ENCODE measurements at regions not wholly inside any gene's neighbourhood (a gene's known extent, or its start where the extent isn't known, plus 50 kb on each side); places are given as distances from the start of the nearest gene placed in this dataset.
"Not testable (repeated sequence)": the region's sequence is repeated elsewhere in the genome, so short reads cannot be mapped to it uniquely, and the experiment has no call there.

DNA sequence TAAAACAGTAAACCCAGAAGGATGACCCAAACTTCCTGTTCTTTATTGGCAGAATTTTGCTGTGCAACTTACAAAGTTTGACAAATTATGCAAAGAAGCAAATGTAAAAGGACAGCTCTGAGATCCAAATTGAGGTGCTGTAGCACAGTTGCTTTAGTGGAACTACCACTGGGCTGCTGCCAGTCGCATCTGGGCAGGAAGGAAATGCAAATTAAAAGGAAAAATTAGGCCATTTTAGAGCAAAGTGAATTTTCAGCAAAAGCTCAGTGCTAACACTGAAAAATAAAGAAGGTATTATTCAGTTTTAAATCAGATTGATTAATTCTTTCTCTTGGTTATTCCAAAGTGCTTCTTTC, 104.5 kb downstream of the ZMAT3 start:
- no peak for DNase-seq

DNA sequence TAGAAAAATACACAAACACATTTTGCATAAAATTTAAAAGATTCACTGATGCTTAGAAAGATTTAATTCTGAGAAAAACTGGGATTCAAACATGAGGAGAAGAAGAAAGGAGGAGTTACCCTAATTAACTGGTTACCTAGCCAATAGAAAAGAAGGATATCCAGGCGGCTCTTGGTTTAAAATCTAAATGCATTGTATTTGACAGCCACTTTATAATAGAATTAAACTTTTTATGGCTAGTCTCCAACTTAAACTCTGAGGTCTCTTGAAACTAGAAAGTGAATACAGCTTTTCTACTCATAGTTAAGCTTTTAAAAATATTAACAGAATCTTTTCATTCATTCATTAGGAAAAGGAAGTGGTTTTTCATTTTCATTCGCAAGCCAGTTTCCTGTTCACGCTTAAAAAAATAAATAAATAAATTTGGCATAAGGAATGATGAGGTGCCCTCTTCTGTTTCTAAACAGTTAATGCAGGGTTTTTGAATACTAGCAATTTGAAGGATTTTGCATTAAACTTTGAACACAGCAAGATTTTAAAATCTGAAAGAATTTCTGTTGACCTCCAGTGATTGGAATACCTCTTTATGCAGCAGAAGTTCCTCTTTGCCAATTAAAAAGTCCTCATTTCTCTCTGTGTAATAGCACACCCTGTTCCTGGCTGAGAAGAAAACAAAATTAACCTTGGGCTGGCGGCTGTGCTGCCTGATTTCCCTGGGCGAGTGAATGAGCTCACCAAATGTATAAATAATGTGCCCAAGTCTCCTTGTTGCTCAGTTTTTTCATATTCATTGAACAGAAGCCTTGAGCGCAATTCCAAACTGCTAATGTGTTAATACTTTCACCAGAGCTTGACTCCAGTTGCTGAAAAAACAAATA, 105.1 kb downstream of the ZMAT3 start:
- DNase-seq = peak; percentile 47

DNA sequence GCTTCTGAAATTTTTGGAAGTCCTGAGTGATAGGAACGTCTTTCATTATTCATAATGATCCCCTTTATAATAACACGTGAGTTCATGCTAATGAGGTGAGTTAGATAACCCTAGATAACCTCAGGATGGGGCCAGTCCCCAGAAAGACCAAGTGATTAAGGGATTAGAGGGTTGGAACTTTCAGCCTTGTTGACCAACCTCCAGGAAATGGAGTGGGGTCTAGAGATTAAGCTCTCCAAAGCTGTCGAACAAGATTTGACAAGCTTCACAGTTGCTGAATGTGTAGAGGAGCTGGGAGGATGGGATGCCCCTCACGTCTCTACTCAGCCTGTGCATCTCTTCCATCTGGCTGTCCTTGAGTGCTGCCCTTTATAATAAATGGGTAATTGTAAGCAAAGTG, 107.1 kb downstream of the ZMAT3 start:
- no peak for DNase-seq

DNA sequence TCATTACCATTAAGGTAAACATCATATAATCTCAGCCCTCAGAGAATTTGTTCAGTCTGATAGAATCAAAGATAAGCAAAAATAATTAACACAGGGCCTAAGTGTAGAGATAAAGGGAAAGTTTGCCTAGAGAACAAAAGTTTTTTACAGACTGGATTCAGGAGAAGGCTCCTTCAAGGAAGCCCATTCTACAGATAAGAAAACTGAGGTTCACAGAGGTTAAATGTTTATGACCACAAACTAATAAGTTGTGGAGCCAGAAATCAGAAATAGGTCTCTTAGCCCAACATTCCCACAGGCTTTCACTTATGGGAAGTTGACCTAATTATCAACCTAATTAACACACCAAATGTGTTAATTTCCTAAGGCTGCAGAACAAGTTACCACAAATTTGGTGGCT, 110.7 kb downstream of the ZMAT3 start:
- DNase-seq = no peak

DNA sequence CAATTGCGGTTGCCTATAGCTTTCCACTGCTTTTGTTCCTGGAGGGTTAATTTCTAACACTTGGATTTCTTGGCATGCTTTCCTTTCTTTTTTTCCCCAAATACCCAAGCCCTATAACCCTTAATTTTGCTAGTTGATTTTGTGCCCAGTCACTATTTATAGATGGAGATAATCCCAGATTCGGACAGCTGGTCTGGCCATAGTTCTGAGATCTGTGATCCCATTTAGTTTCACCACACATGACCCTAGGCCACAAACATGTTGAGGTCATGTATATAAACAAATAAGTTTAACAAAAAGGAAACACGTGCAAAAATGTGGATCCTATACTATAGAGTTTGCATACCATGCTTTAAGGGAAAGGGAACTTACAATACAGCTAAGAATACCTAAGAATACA, 111.4 kb downstream of the ZMAT3 start:
- no peak for DNase-seq

DNA sequence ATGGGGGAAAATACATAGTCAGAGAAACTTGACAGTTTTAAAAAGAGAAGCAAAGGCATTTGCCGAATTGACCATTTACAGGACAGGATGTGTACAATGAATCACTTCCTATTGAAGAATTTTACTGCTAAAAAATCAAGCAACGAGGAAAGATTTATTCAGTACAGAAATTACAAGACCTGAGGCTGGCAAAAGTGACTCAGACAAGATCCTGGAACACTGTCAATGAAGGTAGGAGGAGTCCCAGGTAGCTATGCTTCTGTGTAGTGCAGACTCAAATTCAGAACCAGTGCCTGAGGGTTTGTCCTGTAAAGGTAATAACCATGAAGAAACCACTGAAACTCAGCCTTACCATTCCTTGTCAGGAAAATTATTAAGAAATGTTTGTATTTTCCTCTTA, 120.9 kb downstream of the ZMAT3 start:
- DNase-seq = no peak

DNA sequence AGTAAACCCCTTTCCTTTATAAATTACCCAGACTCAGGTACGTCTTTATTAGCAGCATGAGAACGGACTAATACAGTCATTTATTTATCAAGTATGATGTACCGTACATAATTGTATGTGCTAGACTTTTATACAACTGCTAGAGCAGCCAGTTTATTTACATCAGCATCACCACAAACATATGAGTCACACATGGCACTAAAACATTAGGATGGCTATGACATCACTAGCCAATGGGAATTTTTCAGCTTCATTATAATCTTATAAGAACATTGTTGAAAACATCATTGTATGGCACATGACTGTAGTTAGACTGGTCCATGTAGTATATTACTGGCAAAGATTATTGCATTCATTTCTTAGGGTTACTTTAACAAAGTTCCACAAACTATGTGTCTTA, 121.7 kb downstream of the ZMAT3 start:
- no peak for DNase-seq

DNA sequence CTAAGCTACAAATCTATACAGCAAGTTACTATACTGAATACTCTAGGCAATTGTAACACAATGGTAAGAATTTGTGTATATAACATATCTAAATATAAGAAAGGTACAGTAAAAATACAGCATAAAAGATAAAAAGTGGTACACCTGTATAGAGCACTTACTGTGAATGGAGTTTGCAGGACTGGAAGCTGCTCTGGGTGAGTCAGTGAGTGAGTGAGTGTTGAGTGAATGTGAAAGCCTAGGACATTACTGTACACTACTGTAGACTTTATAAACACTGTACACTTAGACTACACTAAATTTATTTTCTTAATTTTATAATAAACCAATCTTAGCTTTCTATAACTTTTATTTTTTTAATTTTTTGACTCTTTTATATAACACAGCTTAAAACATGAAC, 123.1 kb downstream of the ZMAT3 start:
- DNase-seq = no peak

DNA sequence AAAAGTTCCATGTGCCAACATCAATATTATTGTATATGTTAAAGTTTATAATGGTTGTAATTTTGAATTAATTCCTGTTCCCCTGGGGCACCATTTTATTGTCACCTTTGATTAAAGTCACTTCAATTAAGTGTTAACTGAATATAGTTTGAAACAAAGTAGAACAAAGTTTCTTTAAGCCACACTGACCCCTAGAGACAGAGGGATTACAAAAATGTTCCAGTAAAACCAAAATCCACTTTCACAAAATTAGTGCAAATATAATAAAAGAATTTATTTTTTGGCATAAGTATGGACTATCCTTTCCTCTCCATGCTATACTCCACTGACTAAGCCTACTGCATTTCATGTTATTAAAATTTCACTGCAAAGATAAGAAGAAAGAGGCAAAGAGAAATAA, 123.9 kb downstream of the ZMAT3 start:
- DNase-seq = no peak

DNA sequence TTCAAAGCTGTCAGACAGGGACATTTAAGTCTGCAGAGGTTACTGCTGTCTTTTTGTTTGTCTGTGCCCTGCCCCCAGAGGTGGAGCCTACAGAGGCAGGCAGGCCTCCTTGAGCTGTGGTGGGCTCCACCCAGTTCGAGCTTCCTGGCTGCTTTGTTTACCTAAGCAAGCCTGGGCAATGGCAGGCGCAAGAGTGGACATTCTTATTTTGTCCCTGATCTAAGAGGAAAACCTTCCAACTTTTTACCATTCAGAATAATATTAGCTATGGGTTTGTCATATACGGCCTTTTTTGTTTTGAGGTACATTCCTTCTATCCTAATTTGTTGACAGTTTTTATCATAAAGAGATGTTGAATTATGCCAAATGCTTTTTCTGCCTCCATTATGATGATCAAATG, 129.3 kb downstream of the ZMAT3 start:
- DNase-seq = not testable (repeated sequence)

DNA sequence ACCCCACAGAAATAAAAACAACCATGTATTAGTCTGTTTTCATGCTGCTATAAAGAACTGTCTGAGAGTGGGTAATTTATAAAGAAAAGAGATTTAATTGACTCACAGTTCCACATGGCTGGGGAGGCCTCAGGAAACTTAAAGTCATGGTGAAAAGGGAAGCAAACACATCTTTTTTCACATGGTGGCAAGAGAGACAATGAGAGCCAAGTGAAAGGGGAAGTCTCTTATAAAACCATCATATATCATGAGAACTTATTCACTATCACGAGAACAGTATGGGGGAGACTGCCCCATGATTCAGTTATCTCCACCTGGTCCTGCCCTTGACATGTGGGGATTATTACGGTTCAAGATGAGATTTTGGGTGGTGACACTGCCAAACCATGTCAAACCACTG, 141.5 kb downstream of the ZMAT3 start:
- DNase-seq = no peak

DNA sequence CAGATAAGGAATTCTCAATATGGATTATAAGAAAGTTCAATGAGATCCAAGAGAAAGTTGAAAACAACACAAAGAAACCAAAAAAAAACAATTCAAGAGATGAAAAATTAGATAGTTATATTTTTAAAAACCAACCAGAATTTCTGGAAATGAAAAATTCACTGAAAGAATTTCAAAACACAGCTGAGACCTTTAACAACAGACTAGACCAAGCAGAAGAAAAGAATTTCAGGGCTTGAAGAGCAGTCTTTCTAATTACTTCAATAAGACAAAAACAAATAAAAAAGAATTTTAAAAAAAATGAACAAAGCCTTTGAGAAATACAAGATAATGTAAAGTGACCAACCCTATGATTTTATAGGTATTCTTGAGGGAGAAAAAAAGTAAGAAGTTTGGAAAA, 155.4 kb downstream of the ZMAT3 start:
- DNase-seq = no peak

DNA sequence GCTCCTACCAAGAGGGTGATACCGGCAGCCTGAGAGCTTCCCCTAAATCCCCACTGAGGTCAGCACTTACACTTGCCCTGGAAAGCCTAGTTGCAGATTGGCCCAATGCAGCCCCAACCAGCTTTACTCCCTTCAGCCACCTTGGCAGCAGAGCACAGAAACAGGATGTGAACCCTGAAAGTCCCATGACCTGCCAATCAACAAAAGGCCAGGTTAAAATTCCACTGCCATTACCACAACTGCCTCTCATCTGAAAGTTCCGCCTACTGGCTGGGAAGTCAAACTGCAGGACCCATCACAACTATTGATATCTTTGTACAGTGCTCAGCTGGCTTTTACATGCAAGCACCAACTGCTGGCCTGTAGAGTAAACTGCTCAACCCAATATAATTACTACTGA, 156.2 kb downstream of the ZMAT3 start:
- DNase-seq = no peak

DNA sequence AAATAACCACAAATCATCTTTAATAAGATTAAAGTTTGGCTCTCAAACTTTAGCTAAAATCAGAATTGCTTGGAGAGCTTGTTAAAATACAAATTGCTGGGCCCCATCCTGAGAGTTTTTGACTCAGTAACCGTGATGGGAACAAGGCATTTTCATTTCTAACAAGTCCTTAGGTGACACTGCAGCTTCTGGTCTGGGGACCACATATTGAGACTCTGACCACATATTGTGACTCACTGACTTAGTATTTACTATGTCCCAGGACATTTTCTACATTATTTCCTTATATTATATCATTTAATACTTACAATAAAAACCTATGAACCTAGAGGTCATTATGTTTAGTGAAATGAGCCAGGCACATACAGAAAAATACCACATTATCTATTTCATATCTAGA, 164.5 kb downstream of the ZMAT3 start:
- DNase-seq = no peak

DNA sequence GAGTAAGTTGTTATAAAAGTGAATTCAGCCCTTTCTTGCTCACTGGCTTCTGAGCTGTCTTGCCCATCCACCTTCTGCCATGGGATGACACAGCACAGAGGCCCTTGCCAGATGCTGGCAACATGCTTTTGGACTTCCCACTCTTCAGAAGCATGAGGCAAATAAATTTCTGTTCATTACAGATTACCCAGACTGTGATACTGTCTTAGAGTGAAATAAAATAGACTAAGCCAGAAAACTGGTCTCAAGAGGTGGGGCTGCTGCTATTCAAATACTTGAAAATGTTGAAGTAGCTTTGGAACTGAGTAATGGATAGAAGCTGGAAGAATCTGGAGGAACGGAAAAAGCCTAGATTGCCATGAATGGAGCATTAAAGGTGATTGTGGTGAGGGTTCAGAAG, 170.4 kb downstream of the ZMAT3 start:
- DNase-seq = no peak

DNA sequence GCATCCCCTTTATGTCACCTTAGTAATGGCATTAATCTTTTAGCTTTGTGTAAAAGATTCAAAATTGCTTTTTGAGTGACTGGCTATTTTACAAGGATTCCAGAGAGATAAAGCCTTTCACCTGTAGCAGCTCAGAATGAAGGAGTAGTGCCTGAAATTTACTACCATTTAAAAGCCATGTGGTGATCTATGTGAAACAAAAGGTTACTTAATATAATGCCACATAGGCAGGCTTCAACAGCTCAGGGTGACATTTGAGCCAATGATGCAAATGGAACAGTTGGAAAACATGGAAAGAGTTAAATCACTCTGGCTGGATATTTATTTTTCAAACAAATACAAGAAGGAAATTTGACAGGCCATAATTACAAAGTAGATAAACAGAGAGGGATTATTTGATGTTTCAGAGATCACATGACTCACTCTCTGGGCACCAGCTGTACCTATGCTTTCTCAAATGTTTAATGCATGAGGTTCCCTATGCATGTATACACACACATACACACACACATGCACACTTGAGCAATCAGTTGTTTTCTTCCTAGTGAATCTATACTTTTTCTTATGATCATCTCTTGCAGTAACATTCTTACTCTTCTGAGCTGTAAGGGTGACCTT, 171.5 kb downstream of the ZMAT3 start:
- DNase-seq = no peak

DNA sequence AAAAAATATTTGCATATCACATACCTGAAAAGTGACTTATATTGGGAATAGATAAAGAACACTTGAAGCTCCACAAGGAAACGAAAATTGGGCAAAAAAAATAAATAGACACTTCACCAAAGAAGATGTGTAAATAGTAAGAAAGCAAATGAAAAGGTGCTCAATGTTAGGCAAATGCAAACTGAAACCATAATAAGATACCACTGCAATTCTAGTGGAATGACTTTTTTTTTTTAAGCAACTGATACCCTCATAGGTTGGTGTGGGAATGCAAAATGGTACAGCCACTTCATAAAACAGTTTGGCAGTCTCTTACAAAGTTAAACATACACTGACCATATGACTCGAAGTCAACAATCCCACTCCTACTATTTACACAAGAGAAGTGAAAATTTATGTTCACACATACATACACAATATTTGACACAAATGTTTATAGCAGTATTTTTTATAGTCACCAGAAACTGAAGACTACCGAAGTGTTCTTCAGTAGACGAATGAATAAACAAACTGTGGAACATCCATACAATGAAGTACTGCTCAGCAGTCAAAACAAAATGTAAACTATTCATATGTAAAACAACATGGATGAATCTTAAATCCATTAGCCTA, 176.3 kb downstream of the ZMAT3 start:
- no peak for DNase-seq
